ENCODE measurements at regions not wholly inside any gene's neighbourhood (a gene's known extent, or its start where the extent isn't known, plus 50 kb on each side); places are given as distances from the start of the nearest gene placed in this dataset.
"Not testable (repeated sequence)": the region's sequence is repeated elsewhere in the genome, so short reads cannot be mapped to it uniquely, and the experiment has no call there.

- Mint-ChIP-seq H3K36me3 (ENCODE audit: low read depth) (no peaks in the 10 kb centered on the region), H3K4me1 (ENCODE audit: low read depth) (no peaks in the 10 kb centered on the region), H3K27ac (no peak overlapping the region), H3K4me3 (no peak overlapping the region), H3K27me3 (ENCODE audit: insufficient read depth) (peaks cover 10% of the 10 kb centered on the region), H3K9me3 (peaks cover 4% of the 10 kb centered on the region)
- intact Hi-C loops (cut with micrococcal nuclease): no loop called here
- DNase-seq (ENCODE audit: low spot score): no peak
Measured at GRCh38 chr14:57009585-57010515, 199.6 kb upstream of the OTX2 start.

- no peak for DNase-seq (ENCODE audit: low spot score)
- no peaks in the 10 kb centered on the region for H3K36me3 Mint-ChIP-seq (ENCODE audit: low read depth)
- H3K4me3 Mint-ChIP-seq: no peak overlapping the region
- H3K9me3 Mint-ChIP-seq: peaks cover 2% of the 10 kb centered on the region
- H3K27ac Mint-ChIP-seq: no peak overlapping the region
- H3K27me3 Mint-ChIP-seq (ENCODE audit: insufficient read depth): peaks cover 10% of the 10 kb centered on the region
- intact Hi-C loops (cut with micrococcal nuclease): no loop called here
- H3K4me1 Mint-ChIP-seq (ENCODE audit: low read depth): no peaks in the 10 kb centered on the region
Measured at GRCh38 chr14:57008534-57008933, 198.3 kb upstream of the OTX2 start.

DNA sequence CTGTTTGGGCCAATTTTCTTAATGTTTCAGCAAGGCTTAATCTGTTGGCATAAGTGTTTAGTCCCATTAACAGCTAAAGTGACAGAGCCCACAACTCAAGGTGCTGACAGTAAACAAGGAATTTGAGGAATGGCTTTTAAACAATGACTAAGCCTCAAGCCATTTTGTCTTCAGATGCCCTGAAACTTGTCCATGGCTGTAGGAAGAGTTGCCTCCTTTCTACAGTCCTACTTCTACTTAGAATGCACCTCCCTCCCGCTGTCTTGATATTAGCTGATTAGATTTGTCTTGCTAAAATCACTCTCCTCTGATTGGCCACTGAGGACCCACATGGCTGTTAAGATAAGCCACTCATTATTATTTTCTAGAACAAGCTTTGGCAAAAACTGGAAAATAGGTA, 188.4 kb upstream of the OTX2 start:
- H3K4me1 Mint-ChIP-seq (ENCODE audit: low read depth): no peaks in the 10 kb centered on the region
- no peaks in the 10 kb centered on the region for H3K36me3 Mint-ChIP-seq (ENCODE audit: low read depth)
- H3K27me3 Mint-ChIP-seq (ENCODE audit: insufficient read depth): no peaks in the 10 kb centered on the region
- H3K9me3 Mint-ChIP-seq: no peaks in the 10 kb centered on the region
- intact Hi-C loops (cut with micrococcal nuclease): no loop called here
- DNase-seq (ENCODE audit: low spot score): no peak
- H3K4me3 Mint-ChIP-seq: no peak overlapping the region
- no peak overlapping the region for H3K27ac Mint-ChIP-seq

GRCh38 chr14:56996721-56997399, 186.6 kb upstream of the OTX2 start:
- intact Hi-C loops (cut with micrococcal nuclease): no loop called here
- H3K27me3 Mint-ChIP-seq (ENCODE audit: insufficient read depth): no peaks in the 10 kb centered on the region

GRCh38 chr14:56995010-56995409, 184.7 kb upstream of the OTX2 start:
- no peak for DNase-seq (ENCODE audit: low spot score)
- H3K4me1 Mint-ChIP-seq (ENCODE audit: low read depth): no peaks in the 10 kb centered on the region
- H3K27ac Mint-ChIP-seq: no peak overlapping the region
- H3K36me3 Mint-ChIP-seq (ENCODE audit: low read depth): no peaks in the 10 kb centered on the region
- H3K9me3 Mint-ChIP-seq: peaks cover 5% of the 10 kb centered on the region
- no peak overlapping the region for H3K4me3 Mint-ChIP-seq
- intact Hi-C loops (cut with micrococcal nuclease): no loop called here
- no peaks in the 10 kb centered on the region for H3K27me3 Mint-ChIP-seq (ENCODE audit: insufficient read depth)

More at GRCh38 chr14:56996721-56997399, 186.6 kb upstream of the OTX2 start:
- Mint-ChIP-seq H3K36me3 (ENCODE audit: low read depth) (no peaks in the 10 kb centered on the region), H3K4me1 (ENCODE audit: low read depth) (no peaks in the 10 kb centered on the region), H3K9me3 (no peaks in the 10 kb centered on the region), H3K27ac (no peak overlapping the region), H3K4me3 (no peak overlapping the region)
- no peak for DNase-seq (ENCODE audit: low spot score)

GRCh38 chr14:56992332-56992820, 182.1 kb upstream of the OTX2 start:
- Mint-ChIP-seq H3K9me3 (peaks cover 9% of the 10 kb centered on the region), H3K4me1 (ENCODE audit: low read depth) (no peaks in the 10 kb centered on the region), H3K27me3 (ENCODE audit: insufficient read depth) (no peaks in the 10 kb centered on the region), H3K27ac (no peak overlapping the region), H3K4me3 (no peak overlapping the region), H3K36me3 (ENCODE audit: low read depth) (no peaks in the 10 kb centered on the region)
- no peak for DNase-seq (ENCODE audit: low spot score)
- intact Hi-C loops (cut with micrococcal nuclease): no loop called here

DNA sequence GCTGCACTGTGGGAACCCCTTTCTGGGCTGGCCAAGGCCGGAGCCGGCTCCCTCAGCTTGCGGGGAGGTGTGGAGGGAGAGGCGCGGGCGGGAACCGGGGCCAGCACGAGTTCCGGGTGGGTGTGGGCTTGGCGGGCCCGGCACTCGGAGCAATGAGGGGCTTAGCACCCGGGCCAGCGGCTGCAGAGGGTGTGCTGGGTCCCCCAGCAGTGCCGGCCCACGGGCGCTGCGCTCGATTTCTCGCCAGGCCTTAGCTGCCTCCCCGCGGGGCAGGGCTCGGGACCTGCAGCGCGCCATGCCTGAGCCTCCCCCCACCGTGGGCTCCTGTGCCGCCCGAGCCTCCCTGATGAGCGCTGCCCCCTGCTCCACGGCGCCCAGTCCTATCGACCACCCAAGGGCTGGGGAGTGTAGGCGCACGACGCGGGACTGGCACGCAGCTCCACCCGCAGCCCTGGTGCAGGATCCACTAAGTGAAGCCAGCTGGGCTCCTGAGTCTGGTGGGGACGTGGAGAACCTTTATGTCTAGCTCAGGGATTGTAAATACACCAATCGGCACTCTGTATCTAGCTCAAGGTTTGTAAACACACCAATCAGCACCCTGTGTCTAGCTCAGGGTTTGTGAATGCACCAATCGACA, 180.8 kb upstream of the OTX2 start:
- H3K9me3 Mint-ChIP-seq; DNase-seq (ENCODE audit: low spot score); H3K4me3 Mint-ChIP-seq; H3K4me1 Mint-ChIP-seq (ENCODE audit: low read depth); H3K27ac Mint-ChIP-seq; H3K27me3 Mint-ChIP-seq (ENCODE audit: insufficient read depth); intact Hi-C loops (cut with micrococcal nuclease); H3K36me3 Mint-ChIP-seq (ENCODE audit: low read depth): not testable (repeated sequence)

DNA sequence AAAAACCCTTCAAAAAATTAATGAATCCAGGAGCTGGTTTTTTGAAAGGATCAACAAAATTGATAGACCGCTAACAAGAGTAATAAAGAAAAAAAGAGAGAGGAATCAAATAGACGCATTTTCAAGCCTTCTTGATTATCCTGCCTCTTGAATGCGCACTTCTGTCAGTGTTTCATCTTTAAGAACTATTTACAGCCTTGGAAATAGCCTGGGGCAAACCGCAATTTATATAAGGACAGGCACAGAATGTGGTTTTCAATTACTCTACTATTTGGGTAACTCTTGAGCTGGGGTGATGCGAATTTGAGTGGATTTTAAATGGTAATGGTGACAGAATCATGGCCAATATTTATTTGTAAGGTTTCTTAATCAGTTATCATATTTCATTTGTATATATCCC, 179.1 kb upstream of the OTX2 start:
- H3K4me1 Mint-ChIP-seq (ENCODE audit: low read depth): no peaks in the 10 kb centered on the region
- H3K27ac Mint-ChIP-seq: no peak overlapping the region
- H3K9me3 Mint-ChIP-seq: peaks cover 9% of the 10 kb centered on the region
- no peak overlapping the region for H3K4me3 Mint-ChIP-seq
- no peak for DNase-seq (ENCODE audit: low spot score)
- intact Hi-C loops (cut with micrococcal nuclease): no loop called here
- H3K27me3 Mint-ChIP-seq (ENCODE audit: insufficient read depth): no peaks in the 10 kb centered on the region
- no peaks in the 10 kb centered on the region for H3K36me3 Mint-ChIP-seq (ENCODE audit: low read depth)

DNA sequence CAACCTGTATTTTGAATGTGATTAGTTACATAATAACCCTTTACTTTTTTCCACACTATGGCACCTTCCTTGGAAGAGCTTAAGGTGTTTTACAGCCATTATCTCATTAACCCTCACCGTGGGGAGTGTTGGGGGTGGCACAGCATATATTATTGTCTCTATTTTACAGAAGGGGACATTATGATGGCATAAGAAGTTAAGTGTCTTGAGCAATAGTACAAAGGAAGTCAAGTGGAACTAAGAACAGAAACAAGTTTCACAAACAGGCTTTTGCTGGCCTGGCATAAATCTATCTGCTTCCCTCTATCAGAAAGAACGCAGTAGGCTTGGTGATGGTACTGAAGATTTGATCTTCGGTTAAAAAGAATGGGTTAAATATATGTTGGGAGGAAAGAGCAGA, 169.7 kb upstream of the OTX2 start:
- no peak overlapping the region for H3K4me3 Mint-ChIP-seq
- intact Hi-C loops (cut with micrococcal nuclease): no loop called here
- DNase-seq (ENCODE audit: low spot score): no peak
- H3K4me1 Mint-ChIP-seq (ENCODE audit: low read depth): no peaks in the 10 kb centered on the region
- no peaks in the 10 kb centered on the region for H3K9me3 Mint-ChIP-seq
- no peak overlapping the region for H3K27ac Mint-ChIP-seq
- H3K27me3 Mint-ChIP-seq (ENCODE audit: insufficient read depth): no peaks in the 10 kb centered on the region
- H3K36me3 Mint-ChIP-seq (ENCODE audit: low read depth): no peaks in the 10 kb centered on the region

- no peak for DNase-seq (ENCODE audit: low spot score)
- H3K27me3 Mint-ChIP-seq (ENCODE audit: insufficient read depth): no peaks in the 10 kb centered on the region
- no peaks in the 10 kb centered on the region for H3K4me1 Mint-ChIP-seq (ENCODE audit: low read depth)
- H3K27ac Mint-ChIP-seq: no peak overlapping the region
- H3K9me3 Mint-ChIP-seq: no peaks in the 10 kb centered on the region
- intact Hi-C loops (cut with micrococcal nuclease): no loop called here
- H3K4me3 Mint-ChIP-seq: no peak overlapping the region
- no peaks in the 10 kb centered on the region for H3K36me3 Mint-ChIP-seq (ENCODE audit: low read depth)
Measured at GRCh38 chr14:56976211-56976610, 165.9 kb upstream of the OTX2 start.

GRCh38 chr14:56975521-56975920, 165.2 kb upstream of the OTX2 start:
- Mint-ChIP-seq H3K4me1 (ENCODE audit: low read depth) (no peaks in the 10 kb centered on the region), H3K27ac (no peak overlapping the region), H3K9me3 (no peaks in the 10 kb centered on the region), H3K36me3 (ENCODE audit: low read depth) (no peaks in the 10 kb centered on the region), H3K27me3 (ENCODE audit: insufficient read depth) (no peaks in the 10 kb centered on the region), H3K4me3 (no peak overlapping the region)
- intact Hi-C loops (cut with micrococcal nuclease): no loop called here
- no peak for DNase-seq (ENCODE audit: low spot score)

- no peaks in the 10 kb centered on the region for H3K4me1 Mint-ChIP-seq (ENCODE audit: low read depth)
- no peaks in the 10 kb centered on the region for H3K9me3 Mint-ChIP-seq
- H3K27ac Mint-ChIP-seq: no peak overlapping the region
- H3K27me3 Mint-ChIP-seq (ENCODE audit: insufficient read depth): no peaks in the 10 kb centered on the region
- intact Hi-C loops (cut with micrococcal nuclease): no loop called here
- DNase-seq (ENCODE audit: low spot score): no peak
- H3K4me3 Mint-ChIP-seq: no peak overlapping the region
- H3K36me3 Mint-ChIP-seq (ENCODE audit: low read depth): no peaks in the 10 kb centered on the region
Measured at GRCh38 chr14:56972948-56973347, 162.7 kb upstream of the OTX2 start.

GRCh38 chr14:56964895-56965294, 154.6 kb upstream of the OTX2 start:
- Mint-ChIP-seq H3K4me1 (ENCODE audit: low read depth) (no peaks in the 10 kb centered on the region), H3K27me3 (ENCODE audit: insufficient read depth) (peaks cover 5% of the 10 kb centered on the region), H3K9me3 (no peaks in the 10 kb centered on the region), H3K27ac (no peak overlapping the region), H3K36me3 (ENCODE audit: low read depth) (no peaks in the 10 kb centered on the region), H3K4me3 (no peak overlapping the region)
- DNase-seq (ENCODE audit: low spot score): no peak
- intact Hi-C loops (cut with micrococcal nuclease): no loop called here

All from activated T-helper 1 cell treated with anti-CD3 and anti-CD28 coated beads, Interleukin-12 subunit alpha, Interleukin-12 subunit beta, Interleukin-2, Interleukin-4 antibody, amounts not matched to agents 30 ng/mL and 10 ng/mL and 1 ng/mL, durations not matched to agents 14 hours and 24 hours and 36 hours (primary cell).